ENCODE measurements at regions not wholly inside any gene's neighbourhood (a gene's known extent, or its start where the extent isn't known, plus 50 kb on each side); places are given as distances from the start of the nearest gene placed in this dataset.

DNA sequence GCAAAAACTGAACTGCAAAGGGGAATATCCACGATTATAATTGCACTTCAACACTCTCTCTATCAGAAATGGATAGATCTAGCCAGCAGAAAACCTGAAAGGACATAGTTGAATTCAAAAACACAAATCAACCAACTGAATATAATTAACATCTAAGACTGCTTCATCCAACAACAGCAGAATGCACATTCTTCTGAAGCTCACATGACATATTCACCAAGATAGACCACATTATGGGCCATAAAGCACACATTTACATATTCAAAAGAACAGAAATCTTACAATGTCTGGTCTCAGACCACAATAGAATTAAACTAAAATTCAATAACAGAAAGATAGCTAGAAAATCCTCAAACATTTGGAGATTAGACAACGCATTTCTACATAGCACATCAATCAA, 118.3 kb downstream of the FBXO4 start:
- Histone ChIP-seq H3K14ac (ENCODE audit: insufficient read depth, low read length) (no peak overlapping the region), H3K27me3 (ENCODE audit: insufficient read depth, low read length) (no peaks in the 10 kb centered on the region), H3K4ac (ENCODE audit: low read depth, low read length) (no peak overlapping the region), H2BK5ac (ENCODE audit: insufficient read length, low read length) (no peak overlapping the region), H2BK120ac (ENCODE audit: low read depth, low read length, poor library complexity, severe bottlenecking) (no peak overlapping the region), H3K23ac (ENCODE audit: insufficient read length, low read depth, low read length) (no peak overlapping the region), H3T11ph (ENCODE audit: low read length) (no peak overlapping the region), H2AFZ (ENCODE audit: low read length) (no peak overlapping the region), H2AK5ac (ENCODE audit: insufficient read length, low read length) (no peak overlapping the region), H4K8ac (replicated peaks; ENCODE audit: insufficient read length, low read depth, low read length) (no peak overlapping the region), H3K23me2 (ENCODE audit: insufficient read length, low read depth, low read length, poor library complexity, severe bottlenecking) (no peaks in the 10 kb centered on the region), H3K4me2 (ENCODE audit: insufficient read depth, insufficient read length, low read length) (no peak overlapping the region), H4K5ac (ENCODE audit: insufficient read length, low read depth, low read length) (no peak overlapping the region), H4K20me1 (ENCODE audit: control insufficient read depth, insufficient read depth, insufficient read length) (no peaks in the 10 kb centered on the region), H3K9ac (ENCODE audit: extremely low read depth, insufficient read length, low read length) (no peak overlapping the region), H3K18ac (ENCODE audit: insufficient read length, low read depth, low read length) (no peak overlapping the region), H2BK12ac (ENCODE audit: insufficient read length, low read depth, low read length) (no peak overlapping the region), H3K79me1 (ENCODE audit: insufficient read depth, low read depth, low read length, poor library complexity, severe bottlenecking) (no peaks in the 10 kb centered on the region), H2BK15ac (ENCODE audit: low read depth, low read length) (no peak overlapping the region), H2BK20ac (ENCODE audit: low read depth, low read length, poor library complexity, severe bottlenecking) (no peak overlapping the region), H3K56ac (ENCODE audit: insufficient read length, low read depth, low read length) (no peak overlapping the region), H4K91ac (ENCODE audit: insufficient read length, low read depth, low read length) (no peak overlapping the region), H3K9me3 (ENCODE audit: control insufficient read depth, low read depth, low read length) (no peaks in the 10 kb centered on the region), H3K27ac (ENCODE audit: insufficient read length, low read depth, low read length) (no peak overlapping the region), H3K4me1 (ENCODE audit: insufficient read depth, low read length) (no peaks in the 10 kb centered on the region), H3K79me2 (ENCODE audit: insufficient read depth, low read length) (no peaks in the 10 kb centered on the region)
- DNase-seq: no peak
- H3K27ac Mint-ChIP-seq: no peak overlapping the region
- H3K36me3 Mint-ChIP-seq (ENCODE audit: insufficient read depth in 1 of 3, low read depth in 3 of 3): no peaks in the 10 kb centered on the region
- no CpG with 5 or more reads among the region's 2 CpGs for WGBS (ENCODE audit: extremely low coverage, insufficient read length, low lambda C conversion rate)
- H3K9me3 Mint-ChIP-seq: no peaks in the 10 kb centered on the region
- no peaks in the 10 kb centered on the region for H3K27me3 Mint-ChIP-seq (ENCODE audit: low read depth)
- H3K4me3 Mint-ChIP-seq: no peak overlapping the region
- H3K4me1 Mint-ChIP-seq: peaks cover 3 to 7% of the 10 kb centered on the region in 2 experiments; a peak in 2 of 4 replicates
- TF ChIP-seq, protein P1, sequence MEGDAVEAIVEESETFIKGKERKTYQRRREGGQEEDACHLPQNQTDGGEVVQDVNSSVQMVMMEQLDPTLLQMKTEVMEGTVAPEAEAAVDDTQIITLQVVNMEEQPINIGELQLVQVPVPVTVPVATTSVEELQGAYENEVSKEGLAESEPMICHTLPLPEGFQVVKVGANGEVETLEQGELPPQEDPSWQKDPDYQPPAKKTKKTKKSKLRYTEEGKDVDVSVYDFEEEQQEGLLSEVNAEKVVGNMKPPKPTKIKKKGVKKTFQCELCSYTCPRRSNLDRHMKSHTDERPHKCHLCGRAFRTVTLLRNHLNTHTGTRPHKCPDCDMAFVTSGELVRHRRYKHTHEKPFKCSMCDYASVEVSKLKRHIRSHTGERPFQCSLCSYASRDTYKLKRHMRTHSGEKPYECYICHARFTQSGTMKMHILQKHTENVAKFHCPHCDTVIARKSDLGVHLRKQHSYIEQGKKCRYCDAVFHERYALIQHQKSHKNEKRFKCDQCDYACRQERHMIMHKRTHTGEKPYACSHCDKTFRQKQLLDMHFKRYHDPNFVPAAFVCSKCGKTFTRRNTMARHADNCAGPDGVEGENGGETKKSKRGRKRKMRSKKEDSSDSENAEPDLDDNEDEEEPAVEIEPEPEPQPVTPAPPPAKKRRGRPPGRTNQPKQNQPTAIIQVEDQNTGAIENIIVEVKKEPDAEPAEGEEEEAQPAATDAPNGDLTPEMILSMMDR (conservative IDR thresholded peaks at IDR 0.05): no peak
